ENCODE measurements at regions not wholly inside any gene's neighbourhood (a gene's known extent, or its start where the extent isn't known, plus 50 kb on each side); places are given as distances from the start of the nearest gene placed in this dataset.

GRCh38 chr6:94036024-94036423 is 616.7 kb upstream of the EPHA7 start:
- H3K9me3 ChIP-seq = peaks cover 0 to 16% of the 10 kb centered on the region in 2 donors
- no peak overlapping the region for H3K27ac ChIP-seq
- H3K4me1 ChIP-seq = no peaks in the 10 kb centered on the region
- H3K27me3 ChIP-seq = no peaks in the 10 kb centered on the region
- ATAC-seq = no peak
- no peaks in the 10 kb centered on the region for H3K36me3 ChIP-seq
- H3K4me3 ChIP-seq = no peak overlapping the region
- no peak for DNase-seq
- intact Hi-C loops (cut with DNase I) = no loop called here
- TF ChIP-seq, protein P1, sequence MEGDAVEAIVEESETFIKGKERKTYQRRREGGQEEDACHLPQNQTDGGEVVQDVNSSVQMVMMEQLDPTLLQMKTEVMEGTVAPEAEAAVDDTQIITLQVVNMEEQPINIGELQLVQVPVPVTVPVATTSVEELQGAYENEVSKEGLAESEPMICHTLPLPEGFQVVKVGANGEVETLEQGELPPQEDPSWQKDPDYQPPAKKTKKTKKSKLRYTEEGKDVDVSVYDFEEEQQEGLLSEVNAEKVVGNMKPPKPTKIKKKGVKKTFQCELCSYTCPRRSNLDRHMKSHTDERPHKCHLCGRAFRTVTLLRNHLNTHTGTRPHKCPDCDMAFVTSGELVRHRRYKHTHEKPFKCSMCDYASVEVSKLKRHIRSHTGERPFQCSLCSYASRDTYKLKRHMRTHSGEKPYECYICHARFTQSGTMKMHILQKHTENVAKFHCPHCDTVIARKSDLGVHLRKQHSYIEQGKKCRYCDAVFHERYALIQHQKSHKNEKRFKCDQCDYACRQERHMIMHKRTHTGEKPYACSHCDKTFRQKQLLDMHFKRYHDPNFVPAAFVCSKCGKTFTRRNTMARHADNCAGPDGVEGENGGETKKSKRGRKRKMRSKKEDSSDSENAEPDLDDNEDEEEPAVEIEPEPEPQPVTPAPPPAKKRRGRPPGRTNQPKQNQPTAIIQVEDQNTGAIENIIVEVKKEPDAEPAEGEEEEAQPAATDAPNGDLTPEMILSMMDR (IDR thresholded peaks at IDR 0.05) = no peak

GRCh38 chr6:94027374-94027773 is 608.0 kb upstream of the EPHA7 start:
- TF ChIP-seq, protein P1 (IDR thresholded peaks at IDR 0.05) = no peak
- ATAC-seq (no peak), DNase-seq (no peak)
- Histone ChIP-seq H3K27me3 (no peaks in the 10 kb centered on the region), H3K36me3 (no peaks in the 10 kb centered on the region), H3K4me3 (no peak overlapping the region), H3K4me1 (no peaks in the 10 kb centered on the region), H3K27ac (no peak overlapping the region), H3K9me3 (peaks cover 0 to 21% of the 10 kb centered on the region in 2 donors)
- intact Hi-C loops (cut with DNase I) = no loop called here

DNA sequence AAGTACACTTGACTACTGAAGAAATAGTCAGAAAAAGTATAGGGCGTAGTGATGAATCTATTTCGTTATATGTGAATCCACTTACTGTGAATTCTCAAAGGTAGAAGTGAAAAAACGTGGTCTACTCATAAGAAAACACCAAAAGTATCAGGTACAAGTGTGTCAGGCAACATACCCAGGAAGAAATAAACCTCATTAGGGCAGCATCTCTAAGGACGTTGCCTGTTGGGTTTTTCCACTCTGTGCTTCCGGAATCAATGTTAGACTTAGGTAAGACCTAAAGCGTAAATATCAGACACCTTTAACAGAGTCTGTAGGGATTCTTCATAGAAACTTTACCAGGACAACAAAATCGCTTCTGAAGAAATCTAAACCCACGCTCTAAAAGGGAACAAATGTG is 607.2 kb upstream of the EPHA7 start:
- no peak overlapping the region for H3K4me3 ChIP-seq
- no peaks in the 10 kb centered on the region for H3K36me3 ChIP-seq
- intact Hi-C loops (cut with DNase I) = no loop called here
- H3K27me3 ChIP-seq = no peaks in the 10 kb centered on the region
- no peak for ATAC-seq
- H3K27ac ChIP-seq = no peak overlapping the region
- H3K4me1 ChIP-seq = no peaks in the 10 kb centered on the region
- TF ChIP-seq, protein P1 (IDR thresholded peaks at IDR 0.05) = no peak
- DNase-seq = no peak
- H3K9me3 ChIP-seq = peaks cover 0 to 27% of the 10 kb centered on the region in 2 donors

- H3K4me3 ChIP-seq = no peak overlapping the region
- peaks cover 0 to 3% of the 10 kb centered on the region in 2 donors for H3K9me3 ChIP-seq
- DNase-seq (no peak), ATAC-seq (no peak)
- H3K27ac ChIP-seq = no peak overlapping the region
- H3K27me3 ChIP-seq = no peaks in the 10 kb centered on the region
- no peaks in the 10 kb centered on the region for H3K36me3 ChIP-seq
- H3K4me1 ChIP-seq = no peaks in the 10 kb centered on the region
- TF ChIP-seq, protein P1 (IDR thresholded peaks at IDR 0.05) = no peak
- intact Hi-C loops (cut with DNase I) = no loop called here
Observed at GRCh38 chr6:94005835-94006234, 586.5 kb upstream of the EPHA7 start.

GRCh38 chr6:93992976-93993375 is 573.6 kb upstream of the EPHA7 start:
- DNase-seq (no peak), ATAC-seq (no peak)
- Histone ChIP-seq H3K4me1 (no peaks in the 10 kb centered on the region), H3K27ac (no peak overlapping the region), H3K27me3 (no peaks in the 10 kb centered on the region), H3K36me3 (no peaks in the 10 kb centered on the region), H3K9me3 (no peaks in the 10 kb centered on the region), H3K4me3 (no peak overlapping the region)
- TF ChIP-seq, protein P1 (IDR thresholded peaks at IDR 0.05) = no peak
- intact Hi-C loops (cut with DNase I) = no loop called here
